ENCODE measurements at regions not wholly inside any gene's neighbourhood (a gene's known extent, or its start where the extent isn't known, plus 50 kb on each side); places are given as distances from the start of the nearest gene placed in this dataset.

- peaks cover under 1 to 7% (median 2%) of the 10 kb centered on the region in 5 experiments for H3K9me3 ChIP-seq (ENCODE audit: control extremely low read depth in 1 of 5, control insufficient read depth in 4 of 5, insufficient read depth in 2 of 5, low read depth in 1 of 5, low read length in 4 of 5)
- H3K4me3 ChIP-seq (ENCODE audit: control insufficient read depth in 1 of 7, extremely low read depth in 1 of 7, insufficient read depth in 4 of 7, low read depth in 2 of 7, low read length in 6 of 7), result no peak overlapping the region
- ChIA-PET CTCF (interaction anchor here (1.2 kb wide), 1 partner anchor 55 kb away, joined by 3 read pairs; no protein-coding TSS in a partner anchor), POLR2A (no interaction called here)
- no peaks in the 10 kb centered on the region for H3K4me1 ChIP-seq (ENCODE audit: control extremely low read depth in 1 of 4, control insufficient read depth in 4 of 4, insufficient read depth in 4 of 4, low read length in 3 of 4)
- no peaks in the 10 kb centered on the region for H3K27me3 ChIP-seq (replicated peaks in 2 of 5; ENCODE audit: control insufficient read depth in 4 of 5, insufficient read depth in 5 of 5, low read length in 4 of 5)
- 100% methylated on average over 1 of the region's 3 CpGs for WGBS (ENCODE audit: insufficient coverage)
- H3K27ac ChIP-seq (ENCODE audit: insufficient read depth in 1 of 2, low read depth in 1 of 2, low read length in 2 of 2, poor library complexity in 1 of 2, severe bottlenecking in 2 of 2), result no peak overlapping the region
- no peak for DNase-seq
- H3K36me3 ChIP-seq (ENCODE audit: control insufficient read depth in 4 of 4, insufficient read depth in 4 of 4, low read length in 3 of 4), result no peaks in the 10 kb centered on the region
These were observed 107.3 kb upstream of the ANKRD55 start for GRCh38 chr5:56340196-56340980.

- no peak for DNase-seq
- Histone ChIP-seq H3K9me3 (ENCODE audit: control extremely low read depth in 1 of 5, control insufficient read depth in 4 of 5, insufficient read depth in 2 of 5, low read depth in 1 of 5, low read length in 4 of 5) (peaks cover 1 to 13% (median 9%) of the 10 kb centered on the region in 5 experiments), H3K36me3 (ENCODE audit: control insufficient read depth in 4 of 4, insufficient read depth in 4 of 4, low read length in 3 of 4) (no peaks in the 10 kb centered on the region), H3K4me1 (ENCODE audit: control extremely low read depth in 1 of 4, control insufficient read depth in 4 of 4, insufficient read depth in 4 of 4, low read length in 3 of 4) (no peaks in the 10 kb centered on the region), H3K4me3 (ENCODE audit: control insufficient read depth in 1 of 7, extremely low read depth in 1 of 7, insufficient read depth in 4 of 7, low read depth in 2 of 7, low read length in 6 of 7) (no peak overlapping the region), H3K27me3 (replicated peaks in 2 of 5; ENCODE audit: control insufficient read depth in 4 of 5, insufficient read depth in 5 of 5, low read length in 4 of 5) (no peaks in the 10 kb centered on the region), H3K27ac (ENCODE audit: insufficient read depth in 1 of 2, low read depth in 1 of 2, low read length in 2 of 2, poor library complexity in 1 of 2, severe bottlenecking in 2 of 2) (no peak overlapping the region)
- POLR2A ChIA-PET, result no interaction called here
- WGBS (ENCODE audit: insufficient coverage), result 95% methylated on average over 4 of the region's 4 CpGs
- CTCF ChIA-PET, result interaction anchor here (1.2 kb wide), 1 partner anchor 56 kb away, joined by 3 read pairs; no protein-coding TSS in a partner anchor
These were observed 106.6 kb upstream of the ANKRD55 start for GRCh38 chr5:56339732-56340131.

GRCh38 chr5:56337715-56338319 lies 104.7 kb upstream of the ANKRD55 start:
- ChIA-PET CTCF (no interaction called here), POLR2A (no interaction called here)
- WGBS (ENCODE audit: insufficient coverage), result 100% methylated on average over 4 of the region's 5 CpGs
- no peaks in the 10 kb centered on the region for H3K4me1 ChIP-seq (ENCODE audit: control extremely low read depth in 1 of 4, control insufficient read depth in 4 of 4, insufficient read depth in 4 of 4, low read length in 3 of 4)
- H3K27ac ChIP-seq (ENCODE audit: insufficient read depth in 1 of 2, low read depth in 1 of 2, low read length in 2 of 2, poor library complexity in 1 of 2, severe bottlenecking in 2 of 2), result no peak overlapping the region
- no peaks in the 10 kb centered on the region for H3K36me3 ChIP-seq (ENCODE audit: control insufficient read depth in 4 of 4, insufficient read depth in 4 of 4, low read length in 3 of 4)
- H3K4me3 ChIP-seq (ENCODE audit: control insufficient read depth in 1 of 7, extremely low read depth in 1 of 7, insufficient read depth in 4 of 7, low read depth in 2 of 7, low read length in 6 of 7), result no peak overlapping the region
- H3K27me3 ChIP-seq (replicated peaks in 2 of 5; ENCODE audit: control insufficient read depth in 4 of 5, insufficient read depth in 5 of 5, low read length in 4 of 5), result no peaks in the 10 kb centered on the region
- DNase-seq, result no peak
- H3K9me3 ChIP-seq (ENCODE audit: control extremely low read depth in 1 of 5, control insufficient read depth in 4 of 5, insufficient read depth in 2 of 5, low read depth in 1 of 5, low read length in 4 of 5), result peaks cover 1 to 18% (median 9%) of the 10 kb centered on the region in 5 experiments

GRCh38 chr5:56335212-56335611 lies 102.1 kb upstream of the ANKRD55 start:
- Histone ChIP-seq H3K27ac (ENCODE audit: insufficient read depth in 1 of 2, low read depth in 1 of 2, low read length in 2 of 2, poor library complexity in 1 of 2, severe bottlenecking in 2 of 2) (no peak overlapping the region), H3K36me3 (ENCODE audit: control insufficient read depth in 4 of 4, insufficient read depth in 4 of 4, low read length in 3 of 4) (no peaks in the 10 kb centered on the region), H3K4me1 (ENCODE audit: control extremely low read depth in 1 of 4, control insufficient read depth in 4 of 4, insufficient read depth in 4 of 4, low read length in 3 of 4) (peaks cover 4 to 11% (median 6%) of the 10 kb centered on the region in 4 experiments), H3K27me3 (replicated peaks in 2 of 5; ENCODE audit: control insufficient read depth in 4 of 5, insufficient read depth in 5 of 5, low read length in 4 of 5) (no peaks in the 10 kb centered on the region), H3K4me3 (ENCODE audit: control insufficient read depth in 1 of 7, extremely low read depth in 1 of 7, insufficient read depth in 4 of 7, low read depth in 2 of 7, low read length in 6 of 7) (no peak overlapping the region), H3K9me3 (ENCODE audit: control extremely low read depth in 1 of 5, control insufficient read depth in 4 of 5, insufficient read depth in 2 of 5, low read depth in 1 of 5, low read length in 4 of 5) (peaks cover 1 to 18% (median 9%) of the 10 kb centered on the region in 5 experiments)
- POLR2A ChIA-PET, result no interaction called here
- no peak for DNase-seq
- CTCF ChIA-PET, result no interaction called here

GRCh38 chr5:56330806-56331205 lies 97.7 kb upstream of the ANKRD55 start:
- peaks cover 0 to 15% (median 9%) of the 10 kb centered on the region in 5 experiments for H3K9me3 ChIP-seq (ENCODE audit: control extremely low read depth in 1 of 5, control insufficient read depth in 4 of 5, insufficient read depth in 2 of 5, low read depth in 1 of 5, low read length in 4 of 5)
- no peaks in the 10 kb centered on the region for H3K27me3 ChIP-seq (replicated peaks in 2 of 5; ENCODE audit: control insufficient read depth in 4 of 5, insufficient read depth in 5 of 5, low read length in 4 of 5)
- peaks cover 9 to 51% (median 32%) of the 10 kb centered on the region in 4 experiments for H3K4me1 ChIP-seq (ENCODE audit: control extremely low read depth in 1 of 4, control insufficient read depth in 4 of 4, insufficient read depth in 4 of 4, low read length in 3 of 4)
- peak in 2 of 3 donors; percentile 20 to 34 for DNase-seq
- H3K27ac ChIP-seq (ENCODE audit: insufficient read depth in 1 of 2, low read depth in 1 of 2, low read length in 2 of 2, poor library complexity in 1 of 2, severe bottlenecking in 2 of 2), result peak overlapping the region in 1 of 2 experiments; percentile 19
- ChIA-PET CTCF (interaction anchor here (1.1 kb wide), 1 partner anchor 521 kb away, joined by 3 read pairs; no protein-coding TSS in a partner anchor), POLR2A (no interaction called here)
- no CpG with 5 or more reads among the region's 1 CpG for WGBS (ENCODE audit: insufficient coverage)
- peak overlapping the region in 1 of 7 experiments; percentile 18 for H3K4me3 ChIP-seq (ENCODE audit: control insufficient read depth in 1 of 7, extremely low read depth in 1 of 7, insufficient read depth in 4 of 7, low read depth in 2 of 7, low read length in 6 of 7)
- no peaks in the 10 kb centered on the region for H3K36me3 ChIP-seq (ENCODE audit: control insufficient read depth in 4 of 4, insufficient read depth in 4 of 4, low read length in 3 of 4)

GRCh38 chr5:56330167-56330566 lies 97.0 kb upstream of the ANKRD55 start:
- no peak for DNase-seq
- POLR2A ChIA-PET, result no interaction called here

GRCh38 chr5:56329652-56330051 lies 96.5 kb upstream of the ANKRD55 start:
- H3K36me3 ChIP-seq (ENCODE audit: control insufficient read depth in 4 of 4, insufficient read depth in 4 of 4, low read length in 3 of 4), result no peaks in the 10 kb centered on the region
- CTCF ChIA-PET, result interaction anchor here (0.7 to 1.1 kb wide), 2 partner anchors 71 to 523 kb away, joined by 3 to 4 read pairs; no protein-coding TSS in a partner anchor
- H3K4me3 ChIP-seq (ENCODE audit: control insufficient read depth in 1 of 7, extremely low read depth in 1 of 7, insufficient read depth in 4 of 7, low read depth in 2 of 7, low read length in 6 of 7), result peak overlapping the region in 1 of 7 experiments; percentile 47
- no peaks in the 10 kb centered on the region for H3K27me3 ChIP-seq (replicated peaks in 2 of 5; ENCODE audit: control insufficient read depth in 4 of 5, insufficient read depth in 5 of 5, low read length in 4 of 5)
- peaks cover 9 to 51% (median 32%) of the 10 kb centered on the region in 4 experiments for H3K4me1 ChIP-seq (ENCODE audit: control extremely low read depth in 1 of 4, control insufficient read depth in 4 of 4, insufficient read depth in 4 of 4, low read length in 3 of 4)
- H3K9me3 ChIP-seq (ENCODE audit: control extremely low read depth in 1 of 5, control insufficient read depth in 4 of 5, insufficient read depth in 2 of 5, low read depth in 1 of 5, low read length in 4 of 5), result peaks cover 0 to 4% (median under 1%) of the 10 kb centered on the region in 5 experiments
- no peak for DNase-seq
- no peak overlapping the region for H3K27ac ChIP-seq (ENCODE audit: insufficient read depth in 1 of 2, low read depth in 1 of 2, low read length in 2 of 2, poor library complexity in 1 of 2, severe bottlenecking in 2 of 2)
- 100% methylated on average over 2 of the region's 3 CpGs for WGBS (ENCODE audit: insufficient coverage)
- POLR2A ChIA-PET, result no interaction called here

More at GRCh38 chr5:56330167-56330566, 97.0 kb upstream of the ANKRD55 start:
- WGBS (ENCODE audit: insufficient coverage), result 94% methylated on average over 2 of the region's 2 CpGs
- no peaks in the 10 kb centered on the region for H3K27me3 ChIP-seq (replicated peaks in 2 of 5; ENCODE audit: control insufficient read depth in 4 of 5, insufficient read depth in 5 of 5, low read length in 4 of 5)
- H3K9me3 ChIP-seq (ENCODE audit: control extremely low read depth in 1 of 5, control insufficient read depth in 4 of 5, insufficient read depth in 2 of 5, low read depth in 1 of 5, low read length in 4 of 5), result peaks cover 0 to 9% (median 5%) of the 10 kb centered on the region in 5 experiments
- H3K36me3 ChIP-seq (ENCODE audit: control insufficient read depth in 4 of 4, insufficient read depth in 4 of 4, low read length in 3 of 4), result no peaks in the 10 kb centered on the region
- CTCF ChIA-PET, result interaction anchor here (0.7 to 1.1 kb wide), 2 partner anchors 70 to 522 kb away, joined by 3 to 4 read pairs; no protein-coding TSS in a partner anchor
- peak overlapping the region in 1 of 7 experiments; percentile 34 for H3K4me3 ChIP-seq (ENCODE audit: control insufficient read depth in 1 of 7, extremely low read depth in 1 of 7, insufficient read depth in 4 of 7, low read depth in 2 of 7, low read length in 6 of 7)
- peaks cover 9 to 51% (median 32%) of the 10 kb centered on the region in 4 experiments for H3K4me1 ChIP-seq (ENCODE audit: control extremely low read depth in 1 of 4, control insufficient read depth in 4 of 4, insufficient read depth in 4 of 4, low read length in 3 of 4)
- H3K27ac ChIP-seq (ENCODE audit: insufficient read depth in 1 of 2, low read depth in 1 of 2, low read length in 2 of 2, poor library complexity in 1 of 2, severe bottlenecking in 2 of 2), result no peak overlapping the region
